Cardiac muscle cell (in vitro differentiated cells and primary cell): ENCODE measurements at regions not wholly inside any gene's neighbourhood (a gene's known extent, or its start where the extent isn't known, plus 50 kb on each side); places are given as distances from the start of the nearest gene placed in this dataset.
A peak's percentile ranks its signal among the peaks of the same experiment; 100 is the strongest.
"Not testable (repeated sequence)": the region's sequence is repeated elsewhere in the genome, so short reads cannot be mapped to it uniquely, and the experiment has no call there.

Source experiments
- DNase-seq, 2 donors: peaks; one replicate each; pipeline versions ENCODE4 v3.0.0 to v3.0.0-alpha.2; 2010 to 2017; ENCODE audit warnings: low read depth in 1 of 2, low spot score in 1 of 2
- H3K27ac ChIP-seq: fragments of 200-600 bp; sonication (generic); 2 replicates; pipeline ENCODE4 v1.5.1; 2016
- H3K27me3 ChIP-seq: fragments of 200-600 bp; sonication (generic); 2 replicates; pipeline ENCODE4 v1.6.0; 2016; ENCODE audit warnings: control low read depth
- H3K36me3 ChIP-seq: fragments of 200-600 bp; sonication (generic); 2 replicates; pipeline ENCODE4 v1.5.1; 2016; ENCODE audit warnings: control low read depth
- H3K4me1 ChIP-seq: fragments of 200-600 bp; sonication (generic); 2 replicates; pipeline ENCODE4 v1.8.1; 2017; ENCODE audit warnings: low read depth, mild to moderate bottlenecking, mixed run types
- H3K4me3 ChIP-seq: fragments of 200-600 bp; sonication (generic); 2 replicates; pipeline ENCODE4 v1.5.1; 2016; ENCODE audit warnings: mild to moderate bottlenecking
- H3K9me3 ChIP-seq: fragments of 200-600 bp; sonication (generic); 2 replicates; pipeline ENCODE4 v1.5.1; 2017; ENCODE audit warnings: low read depth, mild to moderate bottlenecking, control low read depth
- CTCF ChIP-seq: IDR thresholded peaks from 2 replicates; pipeline ENCODE4 v1.5.1; 2012; ENCODE audit warnings: low read depth, mild to moderate bottlenecking, low read length

DNA sequence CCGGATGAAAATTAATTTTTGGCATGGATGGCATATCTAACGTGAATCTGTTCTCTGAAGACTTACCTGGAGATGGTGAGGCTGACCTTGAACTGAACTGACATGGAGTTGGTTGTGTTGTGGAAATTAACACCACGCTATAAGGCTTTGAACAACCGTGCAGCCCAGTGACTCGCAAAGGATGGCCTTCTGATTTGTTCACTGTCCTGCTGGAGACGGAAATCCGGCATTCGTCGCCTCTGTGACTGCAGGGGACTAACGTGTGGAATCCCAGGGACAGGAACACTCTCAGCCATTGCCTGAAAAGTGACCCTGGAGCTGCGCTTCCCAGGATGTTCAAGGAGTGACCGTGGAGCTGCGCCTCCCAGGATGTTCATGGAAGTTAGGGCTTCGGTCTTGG is 100.3 kb downstream of the NPIPB11 start:
- no peak for DNase-seq
- H3K36me3 ChIP-seq = no peaks in the 10 kb centered on the region
- H3K9me3 ChIP-seq = no peaks in the 10 kb centered on the region
- no peak overlapping the region for H3K27ac ChIP-seq
- TF ChIP-seq CTCF = no peak
- H3K27me3 ChIP-seq = no peaks in the 10 kb centered on the region
- no peak overlapping the region for H3K4me3 ChIP-seq
- no peaks in the 10 kb centered on the region for H3K4me1 ChIP-seq

DNA sequence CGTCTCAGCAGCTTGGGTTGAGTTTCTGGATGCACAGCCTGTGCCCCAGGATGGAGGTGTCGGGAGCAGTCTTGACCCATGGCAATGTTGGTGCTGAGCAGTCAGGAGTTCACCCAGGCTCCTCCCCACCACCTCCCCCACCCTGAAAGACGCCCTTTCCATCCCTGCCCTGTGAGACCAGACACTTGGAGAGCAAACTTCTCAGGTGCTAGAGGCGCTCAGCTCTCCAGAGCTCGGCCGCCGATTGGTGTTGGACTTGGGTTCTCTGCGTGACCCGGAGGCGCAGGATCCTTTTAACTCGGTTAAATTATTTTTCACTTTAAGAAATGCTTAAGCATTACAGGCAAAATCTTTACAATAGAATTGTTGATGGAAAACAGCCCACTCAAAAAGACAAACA is 101.5 kb downstream of the NPIPB11 start:
- H3K9me3 ChIP-seq, H3K27me3 ChIP-seq: not testable (repeated sequence)

GRCh38 chr16:29304251-29304650 is 102.3 kb downstream of the NPIPB11 start:
- Histone ChIP-seq H3K27ac (no peak overlapping the region), H3K9me3 (no peaks in the 10 kb centered on the region), H3K27me3 (no peaks in the 10 kb centered on the region), H3K36me3 (no peaks in the 10 kb centered on the region), H3K4me1 (no peaks in the 10 kb centered on the region), H3K4me3 (no peak overlapping the region)
- DNase-seq = no peak
- no peak for TF ChIP-seq CTCF

More for the DNA sequence above, 101.5 kb downstream of the NPIPB11 start:
- H3K36me3 ChIP-seq, H3K4me3 ChIP-seq, H3K27ac ChIP-seq, H3K4me1 ChIP-seq, DNase-seq: not testable (repeated sequence)

GRCh38 chr16:29303520-29303919 is 103.0 kb downstream of the NPIPB11 start:
- Histone ChIP-seq H3K9me3 (no peaks in the 10 kb centered on the region), H3K27me3 (no peaks in the 10 kb centered on the region), H3K27ac (no peak overlapping the region), H3K4me1 (no peaks in the 10 kb centered on the region), H3K4me3 (no peak overlapping the region), H3K36me3 (no peaks in the 10 kb centered on the region)
- no peak for DNase-seq
- no peak for TF ChIP-seq CTCF

GRCh38 chr16:29302976-29303375 is 103.5 kb downstream of the NPIPB11 start:
- H3K4me3 ChIP-seq = no peak overlapping the region
- no peaks in the 10 kb centered on the region for H3K27me3 ChIP-seq
- H3K4me1 ChIP-seq = no peaks in the 10 kb centered on the region
- H3K9me3 ChIP-seq = no peaks in the 10 kb centered on the region
- no peak overlapping the region for H3K27ac ChIP-seq
- no peak for TF ChIP-seq CTCF
- no peaks in the 10 kb centered on the region for H3K36me3 ChIP-seq
- DNase-seq = no peak

DNA sequence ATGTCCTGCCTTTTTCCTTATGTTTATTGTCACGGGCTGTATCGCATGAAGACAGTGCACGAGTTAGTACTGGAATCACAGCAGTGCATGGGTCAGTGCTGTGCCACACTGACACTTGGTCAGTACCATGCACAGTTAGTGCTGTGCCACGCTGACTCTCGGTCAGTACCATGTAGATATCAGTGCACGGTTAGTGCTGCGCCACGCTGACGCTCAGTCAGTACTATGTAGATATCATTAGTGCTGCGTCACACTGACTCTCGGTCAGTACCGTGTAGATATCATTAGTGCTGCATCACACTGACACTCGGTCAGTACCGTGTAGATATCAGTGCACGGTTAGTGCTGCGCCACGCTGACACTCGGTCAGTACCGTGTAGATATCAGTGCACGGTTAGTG is 104.1 kb downstream of the NPIPB11 start:
- H3K4me1 ChIP-seq, H3K36me3 ChIP-seq, DNase-seq, H3K27ac ChIP-seq, H3K9me3 ChIP-seq, H3K27me3 ChIP-seq, H3K4me3 ChIP-seq: not testable (repeated sequence)

DNA sequence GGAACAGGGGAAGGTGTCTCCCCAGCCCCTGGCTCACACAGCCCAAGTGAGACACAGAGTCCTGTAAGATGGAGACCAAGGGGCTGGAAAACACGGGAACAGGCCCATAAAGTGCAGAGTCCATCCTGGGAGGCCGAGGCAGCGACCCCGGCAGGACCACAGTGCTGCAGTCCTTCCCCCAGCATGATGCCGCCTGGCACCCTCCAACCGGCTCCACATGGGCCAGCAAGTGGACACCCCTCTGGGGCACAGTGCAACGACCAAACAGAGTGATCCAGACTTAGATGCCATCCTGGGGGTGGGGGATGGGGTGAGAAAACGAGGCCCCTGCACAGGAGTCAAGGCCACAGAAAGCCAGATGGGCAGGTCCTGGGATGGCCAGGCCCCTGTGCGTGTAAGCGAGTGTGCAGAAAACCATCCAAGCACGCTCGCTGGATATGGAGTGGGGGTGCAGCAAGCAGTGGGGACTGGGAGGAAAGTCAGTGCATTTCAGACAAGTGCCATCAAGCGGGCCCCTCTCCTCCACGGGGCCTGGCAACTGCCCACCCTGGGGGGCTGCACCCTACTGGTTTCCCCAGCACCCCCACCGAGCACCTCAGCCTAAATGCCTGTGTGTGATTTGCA is 104.7 kb downstream of the NPIPB11 start:
- H3K27ac ChIP-seq, H3K27me3 ChIP-seq, H3K9me3 ChIP-seq, H3K4me1 ChIP-seq, H3K4me3 ChIP-seq, H3K36me3 ChIP-seq, DNase-seq: not testable (repeated sequence)

GRCh38 chr16:29300541-29301535 is 105.7 kb downstream of the NPIPB11 start:
- H3K9me3 ChIP-seq, H3K4me1 ChIP-seq, H3K4me3 ChIP-seq, H3K27ac ChIP-seq, H3K27me3 ChIP-seq, H3K36me3 ChIP-seq: not testable (repeated sequence)
- DNase-seq = peak in 1 of 2 donors; percentile 23

DNA sequence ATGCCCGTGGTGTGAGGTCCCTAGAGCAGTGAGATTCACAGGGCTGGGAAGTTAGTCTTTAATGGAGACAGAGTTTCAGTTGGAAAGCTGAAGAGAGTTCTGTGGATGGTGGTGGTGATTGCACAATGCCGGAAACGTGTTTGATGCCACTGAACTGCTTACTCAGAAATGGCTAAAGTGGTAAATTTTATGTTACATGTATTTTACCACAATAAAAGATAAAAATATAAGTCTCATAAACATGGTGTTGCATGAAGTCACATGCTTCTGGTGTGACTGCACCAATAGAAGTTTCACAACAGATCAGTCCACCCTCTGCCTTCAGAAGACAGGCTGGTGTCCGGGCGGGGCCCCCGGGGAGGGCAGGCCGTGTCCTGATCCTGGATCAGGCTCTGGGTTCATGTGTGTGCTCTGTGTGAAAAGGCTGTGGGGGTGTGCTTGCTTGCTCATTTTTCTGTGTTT is 106.5 kb downstream of the NPIPB11 start:
- H3K36me3 ChIP-seq, H3K27ac ChIP-seq: not testable (repeated sequence)
- DNase-seq = peak in 1 of 2 donors; percentile 81

DNA sequence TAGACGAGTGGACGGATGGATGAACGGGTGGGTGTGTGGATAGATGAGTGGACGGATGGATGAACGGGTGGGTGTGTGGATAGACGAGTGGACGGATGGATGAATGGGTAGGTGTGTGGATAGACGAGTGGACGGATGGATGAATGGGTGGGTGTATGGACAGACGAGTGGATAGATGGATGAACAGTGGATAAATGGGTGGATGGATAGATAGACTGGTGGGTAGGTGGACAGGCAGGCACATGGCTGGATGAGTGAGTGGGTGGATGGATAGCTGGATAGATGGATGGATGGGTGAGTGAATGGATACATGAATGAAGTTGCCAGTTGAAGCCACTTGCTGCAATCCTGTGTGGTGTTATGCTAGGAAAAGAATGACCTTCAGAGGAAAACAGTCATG is 107.5 kb downstream of the NPIPB11 start:
- not testable (repeated sequence) for H3K36me3 ChIP-seq, H3K27ac ChIP-seq, H3K9me3 ChIP-seq, H3K4me3 ChIP-seq, H3K4me1 ChIP-seq, DNase-seq, H3K27me3 ChIP-seq

More for the DNA sequence above, 106.5 kb downstream of the NPIPB11 start:
- not testable (repeated sequence) for H3K27me3 ChIP-seq, H3K4me3 ChIP-seq, H3K9me3 ChIP-seq, H3K4me1 ChIP-seq
